ENCODE measurements at regions not wholly inside any gene's neighbourhood (a gene's known extent, or its start where the extent isn't known, plus 50 kb on each side); places are given as distances from the start of the nearest gene placed in this dataset.

DNA sequence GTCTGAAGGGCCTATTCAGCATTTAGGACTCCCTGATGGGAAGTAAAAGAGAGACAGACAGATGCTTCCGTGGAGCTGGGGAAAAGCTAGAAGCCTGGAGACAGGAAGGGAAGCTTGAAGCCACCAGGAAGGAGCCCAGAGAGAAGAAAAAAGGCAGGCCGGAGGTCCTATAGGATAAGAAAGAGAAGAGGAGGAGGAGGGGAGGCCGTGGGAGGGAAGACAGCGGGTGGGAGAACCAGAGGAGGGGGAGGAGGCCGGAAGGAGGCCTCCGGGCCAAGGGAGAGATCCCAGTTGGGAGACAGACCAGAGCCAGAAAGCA is 107.1 kb upstream of the PKDCC start:
- no peak overlapping the region for H3K27ac ChIP-seq
- TF ChIP-seq, protein P1, sequence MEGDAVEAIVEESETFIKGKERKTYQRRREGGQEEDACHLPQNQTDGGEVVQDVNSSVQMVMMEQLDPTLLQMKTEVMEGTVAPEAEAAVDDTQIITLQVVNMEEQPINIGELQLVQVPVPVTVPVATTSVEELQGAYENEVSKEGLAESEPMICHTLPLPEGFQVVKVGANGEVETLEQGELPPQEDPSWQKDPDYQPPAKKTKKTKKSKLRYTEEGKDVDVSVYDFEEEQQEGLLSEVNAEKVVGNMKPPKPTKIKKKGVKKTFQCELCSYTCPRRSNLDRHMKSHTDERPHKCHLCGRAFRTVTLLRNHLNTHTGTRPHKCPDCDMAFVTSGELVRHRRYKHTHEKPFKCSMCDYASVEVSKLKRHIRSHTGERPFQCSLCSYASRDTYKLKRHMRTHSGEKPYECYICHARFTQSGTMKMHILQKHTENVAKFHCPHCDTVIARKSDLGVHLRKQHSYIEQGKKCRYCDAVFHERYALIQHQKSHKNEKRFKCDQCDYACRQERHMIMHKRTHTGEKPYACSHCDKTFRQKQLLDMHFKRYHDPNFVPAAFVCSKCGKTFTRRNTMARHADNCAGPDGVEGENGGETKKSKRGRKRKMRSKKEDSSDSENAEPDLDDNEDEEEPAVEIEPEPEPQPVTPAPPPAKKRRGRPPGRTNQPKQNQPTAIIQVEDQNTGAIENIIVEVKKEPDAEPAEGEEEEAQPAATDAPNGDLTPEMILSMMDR (conservative IDR thresholded peaks at IDR 0.05): no peak

DNA sequence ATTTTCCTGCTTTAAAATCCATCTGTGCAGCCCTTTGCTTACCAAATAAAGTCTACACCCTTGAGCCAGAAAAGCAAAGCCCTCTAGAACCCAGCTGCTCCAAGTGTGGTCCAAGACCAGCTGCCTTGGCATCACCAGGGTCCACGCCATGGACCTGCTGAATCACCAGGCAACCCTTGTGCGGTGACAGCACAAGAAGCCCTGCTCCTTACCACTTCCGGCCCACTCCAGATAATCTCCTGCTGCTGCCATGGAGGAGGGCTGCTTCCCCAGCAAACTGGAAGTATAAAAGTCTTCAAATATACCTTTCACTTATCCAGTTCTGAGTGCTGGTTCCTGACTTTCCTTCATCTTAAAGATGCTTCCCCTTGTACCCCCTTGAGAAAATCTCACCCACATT is 106.0 kb upstream of the PKDCC start:
- no peak overlapping the region for H3K27ac ChIP-seq
- TF ChIP-seq, protein P1 (conservative IDR thresholded peaks at IDR 0.05): no peak

DNA sequence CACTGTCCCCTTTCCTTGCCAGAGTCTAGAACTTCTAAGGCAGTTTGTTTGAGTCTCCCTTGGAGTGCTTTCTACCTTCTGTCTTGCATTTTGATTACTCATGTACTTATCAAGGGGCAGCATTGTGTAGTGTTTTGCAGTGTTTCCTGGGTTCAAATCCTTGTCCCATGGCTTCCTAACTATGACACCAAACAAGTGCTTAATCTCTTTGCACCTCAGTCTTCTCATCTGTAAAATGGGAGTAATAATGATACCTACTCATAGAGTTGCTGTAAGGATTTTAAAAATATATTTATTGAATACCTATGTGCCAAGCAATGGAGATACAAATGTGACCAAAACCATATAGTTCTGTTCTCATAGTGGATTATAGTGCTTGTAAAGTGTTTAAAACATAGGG is 105.5 kb upstream of the PKDCC start:
- H3K27ac ChIP-seq: no peak overlapping the region
- TF ChIP-seq, protein P1 (conservative IDR thresholded peaks at IDR 0.05): no peak

DNA sequence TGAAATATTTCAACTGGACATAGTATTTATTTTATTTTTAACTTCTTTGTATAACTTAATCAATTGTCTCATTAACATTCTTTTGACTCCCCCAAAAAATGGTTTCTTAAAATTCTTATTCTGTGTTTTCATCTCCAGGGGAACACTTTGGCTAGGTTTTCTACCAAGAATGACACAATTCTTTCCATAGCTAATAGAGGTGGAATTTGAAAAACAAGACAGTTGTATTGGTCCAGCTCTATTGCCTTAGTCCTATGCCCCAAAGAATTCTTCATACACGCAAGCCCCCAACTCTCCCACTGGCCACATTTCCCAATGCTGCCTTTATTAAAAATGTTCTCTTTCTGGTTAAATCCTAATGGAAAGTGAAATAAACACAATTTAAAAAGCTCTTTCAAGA is 104.7 kb upstream of the PKDCC start:
- TF ChIP-seq, protein P1 (conservative IDR thresholded peaks at IDR 0.05): no peak
- no peak overlapping the region for H3K27ac ChIP-seq

DNA sequence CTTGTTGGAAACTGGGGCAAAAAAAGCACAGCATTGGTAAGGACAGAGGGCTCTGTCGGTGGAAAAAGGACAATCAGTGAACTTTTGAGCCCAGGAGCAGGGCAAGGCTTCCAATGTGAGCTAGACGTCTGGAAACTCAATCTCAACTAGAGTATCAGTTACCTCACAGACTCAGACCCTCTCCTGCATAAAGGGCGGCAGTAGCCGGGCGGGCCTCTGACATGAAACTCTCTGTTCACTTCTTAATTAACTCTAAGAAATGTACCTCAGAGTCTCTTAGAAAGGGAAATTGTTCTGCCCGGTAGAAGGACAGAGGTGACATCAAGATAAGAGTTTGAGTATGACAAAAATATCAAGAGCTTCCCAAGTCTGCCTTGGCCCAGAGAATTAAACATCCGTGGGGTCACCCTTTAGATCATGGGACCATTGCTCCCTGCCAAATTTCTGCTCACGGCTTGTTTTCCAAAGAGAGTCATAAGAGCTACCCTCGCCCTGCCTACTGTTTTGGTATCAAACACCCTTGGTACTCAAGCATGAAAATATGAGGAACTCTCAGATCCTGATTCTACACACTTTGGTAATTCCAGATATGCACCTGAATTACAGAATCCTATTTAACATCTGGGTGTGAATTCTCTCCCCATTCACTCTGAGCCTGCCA is 103.5 kb upstream of the PKDCC start:
- TF ChIP-seq, protein P1 (conservative IDR thresholded peaks at IDR 0.05): no peak
- no peak overlapping the region for H3K27ac ChIP-seq

DNA sequence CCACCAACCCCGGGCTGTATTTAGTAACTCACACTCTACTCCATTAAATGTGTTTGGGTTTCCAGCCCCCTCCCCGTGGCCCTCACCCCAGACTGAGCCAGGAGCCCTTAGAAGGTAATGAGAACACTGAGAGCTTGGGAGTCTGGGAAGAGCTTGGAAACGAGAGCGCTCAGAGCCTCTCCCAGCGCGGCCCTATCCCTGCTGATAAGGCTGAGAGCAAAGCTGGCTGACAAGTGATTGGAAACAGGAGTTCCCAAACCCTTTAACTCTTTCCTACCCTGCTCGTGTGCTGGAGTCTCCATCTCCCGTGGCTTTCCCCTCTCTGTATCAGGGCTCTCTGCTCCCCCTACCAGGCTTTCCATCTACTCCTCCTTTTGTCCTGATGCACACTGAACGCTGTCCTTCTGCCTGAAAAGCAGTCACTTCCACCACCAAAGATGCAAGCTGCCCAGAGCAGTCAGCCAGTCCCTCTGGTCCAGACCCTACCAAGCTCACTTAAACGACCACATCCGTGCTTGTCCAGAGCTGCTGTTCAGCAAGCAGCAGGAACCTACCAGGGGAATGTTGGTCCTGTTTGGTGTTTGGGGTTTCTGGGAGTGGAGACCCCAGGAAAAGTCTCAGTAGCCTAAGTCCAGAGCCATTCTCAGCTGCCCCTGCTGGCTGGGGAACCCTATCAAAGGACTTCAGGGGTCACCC is 100.0 kb upstream of the PKDCC start:
- H3K27ac ChIP-seq: no peak overlapping the region
- TF ChIP-seq, protein P1 (conservative IDR thresholded peaks at IDR 0.05): no peak

DNA sequence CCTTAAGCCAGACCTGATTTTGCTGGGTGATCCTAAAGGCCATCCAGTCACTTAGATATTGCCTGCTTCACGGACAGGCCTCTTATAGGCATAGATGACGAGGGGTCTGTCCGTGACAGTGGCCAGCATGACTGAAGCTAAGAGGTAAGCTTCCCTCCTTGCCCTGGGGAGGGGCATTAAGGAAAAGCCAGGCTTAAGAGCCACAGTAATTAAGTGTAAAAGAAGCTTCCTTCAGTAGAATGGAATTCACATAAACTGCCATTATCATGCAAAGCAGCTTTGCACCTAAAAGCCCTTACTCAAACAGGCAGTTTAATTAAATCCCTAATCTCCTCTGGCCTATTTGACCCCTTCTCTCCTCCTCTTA is 99.4 kb upstream of the PKDCC start:
- H3K27ac ChIP-seq: no peak overlapping the region
- TF ChIP-seq, protein P1 (conservative IDR thresholded peaks at IDR 0.05): no peak

Measured in VCaP (cell line).